Omental fat pad (tissue), 3 donors: ENCODE measurements at regions not wholly inside any gene's neighbourhood (a gene's known extent, or its start where the extent isn't known, plus 50 kb on each side); places are given as distances from the start of the nearest gene placed in this dataset.

ENCODE experiments used
- ATAC-seq: fragments of 150-250 bp; one replicate; pipeline ENCODE4 v1.9.1; 2016; ENCODE audit warnings: mild to moderate bottlenecking, moderate library complexity; ENCODE audit not compliant: low FRiP score
- DNase-seq: peaks from one replicate; pipeline ENCODE4 v3.0.0-alpha.2; 2019; ENCODE audit warnings: low spot score
- CTCF ChIP-seq, 3 donors: fragments of 450-650 bp; IDR thresholded peaks; one replicate each; pipeline ENCODE4 v1.5.1; 2016 to 2017; ENCODE audit warnings: antibody characterized with exemption in 3 of 3, mild to moderate bottlenecking in 3 of 3, moderate library complexity in 2 of 3

GRCh38 chr22:22796724-22797123 is 90.9 kb upstream of the IGLL5 start:
- no peak for TF ChIP-seq CTCF (IDR thresholded peaks at IDR 0.05)
- DNase-seq, result no peak
- ATAC-seq, result no peak

- no peak for ATAC-seq
- no peak for DNase-seq
Observed at GRCh38 chr22:22798232-22798616, 89.4 kb upstream of the IGLL5 start.

GRCh38 chr22:22798716-22799115 is 88.9 kb upstream of the IGLL5 start:
- ATAC-seq (no peak), DNase-seq (no peak)
- no peak for TF ChIP-seq CTCF (IDR thresholded peaks at IDR 0.05)

More at GRCh38 chr22:22798232-22798616, 89.4 kb upstream of the IGLL5 start:
- no peak for TF ChIP-seq CTCF (IDR thresholded peaks at IDR 0.05)

- TF ChIP-seq CTCF (IDR thresholded peaks at IDR 0.05), result no peak
- no peak for ATAC-seq
- DNase-seq, result no peak
Observed at GRCh38 chr22:22799561-22799960, 88.1 kb upstream of the IGLL5 start.

- DNase-seq (no peak), ATAC-seq (no peak)
- TF ChIP-seq CTCF (IDR thresholded peaks at IDR 0.05), result no peak
Observed at GRCh38 chr22:22800716-22801115, 86.9 kb upstream of the IGLL5 start.

- no peak for TF ChIP-seq CTCF (IDR thresholded peaks at IDR 0.05)
- DNase-seq, result no peak
- ATAC-seq, result no peak
Observed at GRCh38 chr22:22802339-22802970, 85.2 kb upstream of the IGLL5 start.

GRCh38 chr22:22803285-22803853 is 84.2 kb upstream of the IGLL5 start:
- no peak for TF ChIP-seq CTCF (IDR thresholded peaks at IDR 0.05)
- ATAC-seq (no peak), DNase-seq (no peak)
